Right atrium auricular region (tissue), 2 donors: ENCODE measurements at regions not wholly inside any gene's neighbourhood (a gene's known extent, or its start where the extent isn't known, plus 50 kb on each side); places are given as distances from the start of the nearest gene placed in this dataset.
"Not testable (repeated sequence)": the region's sequence is repeated elsewhere in the genome, so short reads cannot be mapped to it uniquely, and the experiment has no call there.

ENCODE experiments used
- DNase-seq: peaks from one replicate; pipeline ENCODE4 v3.0.0-alpha.2; 2019; ENCODE audit warnings: low spot score
- H3K27ac ChIP-seq, 2 donors: fragments of 200-600 bp; sonication (generic); 1 replicate in 1 of 2; 2 replicates in 1 of 2; pipeline ENCODE4 v1.5.1; 2016 to 2019
- H3K27me3 ChIP-seq, 2 donors: fragments of 200-600 bp; sonication (generic); one replicate each; pipeline versions ENCODE4 v1.5.1 to v1.6.0; 2017 to 2019
- H3K36me3 ChIP-seq: fragments of 200-600 bp; sonication (generic); one replicate; pipeline ENCODE4 v1.5.1; 2016
- H3K4me1 ChIP-seq, 2 donors: fragments of 200-600 bp; sonication (generic); one replicate each; pipeline versions ENCODE4 v1.5.1 to v1.6.0; 2017 to 2019
- H3K4me3 ChIP-seq, 2 donors: fragments of 200-600 bp; sonication (generic); 1 replicate in 1 of 2; 2 replicates in 1 of 2; pipeline ENCODE4 v1.5.1; 2017 to 2019; ENCODE audit warnings: mild to moderate bottlenecking in 1 of 2, moderate library complexity in 1 of 2
- H3K9me3 ChIP-seq, 2 donors: fragments of 200-600 bp; sonication (generic); one replicate each; pipeline ENCODE4 v1.5.1; 2019
- TF ChIP-seq, protein P1 (sequence below), 2 donors: fragments of 200-600 bp; sonication (generic); IDR thresholded peaks; one replicate each; pipeline ENCODE4 v1.5.1; 2019; ENCODE audit warnings: antibody characterized with exemption in 2 of 2

DNA sequence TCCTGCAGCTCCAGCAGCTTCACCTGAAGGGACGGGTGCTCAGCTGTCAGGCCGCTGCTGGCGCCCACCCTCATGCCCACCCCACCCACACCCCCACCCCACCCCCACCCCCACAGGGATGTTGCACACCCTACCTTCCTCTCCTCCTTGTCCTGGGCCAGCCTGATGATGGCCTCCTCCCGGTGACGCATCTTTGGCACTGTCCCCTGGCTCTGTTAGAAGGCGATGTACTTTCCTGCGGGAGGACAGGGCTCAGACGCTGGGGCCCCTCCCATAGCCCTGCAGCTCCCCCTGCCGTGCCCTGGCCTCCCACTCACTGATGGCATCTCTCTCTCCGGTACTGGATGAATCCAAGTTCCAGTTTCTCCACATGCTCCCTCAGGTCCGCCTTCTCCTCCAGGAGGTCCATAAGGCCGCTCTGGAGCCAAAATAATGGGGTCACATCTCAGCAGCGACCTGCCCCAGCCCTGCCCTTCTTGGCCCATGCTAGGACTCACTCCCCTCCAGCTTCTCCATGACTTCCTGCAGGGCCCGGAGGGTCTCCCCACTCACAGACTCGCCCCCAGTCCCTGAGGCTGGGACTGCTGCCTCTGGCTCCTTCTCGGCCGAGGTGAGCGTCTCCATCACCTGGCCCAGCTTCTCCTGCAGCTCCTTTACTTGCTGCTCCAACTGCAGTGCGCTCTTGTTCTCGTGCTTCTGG is 55.2 kb downstream of the GOLGA8B start:
- not testable (repeated sequence) for H3K4me1 ChIP-seq

DNA sequence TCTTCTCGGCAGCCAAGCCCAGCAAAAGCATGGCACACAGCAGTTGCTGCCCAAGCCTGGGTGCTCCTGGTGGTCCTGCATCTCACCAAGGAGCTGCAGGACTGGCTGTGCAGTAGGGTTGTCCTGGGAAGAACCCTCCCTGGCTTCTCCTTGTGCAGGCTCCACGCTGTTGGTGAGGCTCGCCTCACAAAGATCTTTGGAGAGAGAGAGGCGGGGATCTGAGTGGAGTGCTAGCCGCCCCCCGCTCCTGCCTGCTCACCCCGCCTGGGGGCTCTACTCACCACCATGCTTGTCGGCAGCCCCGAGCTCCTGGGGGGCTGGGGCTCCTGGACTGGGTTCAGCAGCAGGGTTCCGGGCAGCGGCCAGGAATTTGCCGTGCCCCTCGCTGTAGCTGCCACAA is 55.8 kb downstream of the GOLGA8B start:
- DNase-seq, H3K9me3 ChIP-seq: not testable (repeated sequence)

More for the DNA sequence above, 55.2 kb downstream of the GOLGA8B start:
- not testable (repeated sequence) for H3K4me3 ChIP-seq, H3K27me3 ChIP-seq, H3K9me3 ChIP-seq, H3K36me3 ChIP-seq, H3K27ac ChIP-seq, DNase-seq

DNA sequence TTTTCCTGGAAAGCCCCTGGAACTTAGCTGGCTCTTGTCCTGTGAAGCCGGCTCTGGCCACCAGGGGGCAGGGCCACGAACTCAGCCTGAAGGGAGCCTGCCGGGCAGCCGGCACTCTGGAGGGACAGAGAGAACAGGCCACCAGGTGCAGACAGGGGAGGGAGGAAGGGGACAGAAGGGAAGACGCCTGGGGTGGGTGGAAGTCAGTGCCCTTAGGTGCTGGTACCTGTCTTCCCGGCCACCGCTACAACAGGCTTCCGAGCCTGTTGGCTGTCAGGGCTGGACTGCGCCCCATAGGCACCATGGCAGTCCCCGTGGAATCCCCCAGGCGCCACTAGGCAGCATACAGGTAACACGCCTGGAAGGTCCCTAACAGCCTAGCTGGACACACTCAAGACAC is 59.6 kb downstream of the GOLGA8B start:
- not testable (repeated sequence) for H3K4me3 ChIP-seq, H3K36me3 ChIP-seq, H3K9me3 ChIP-seq, H3K4me1 ChIP-seq, H3K27me3 ChIP-seq, DNase-seq, H3K27ac ChIP-seq
- TF ChIP-seq, protein P1, sequence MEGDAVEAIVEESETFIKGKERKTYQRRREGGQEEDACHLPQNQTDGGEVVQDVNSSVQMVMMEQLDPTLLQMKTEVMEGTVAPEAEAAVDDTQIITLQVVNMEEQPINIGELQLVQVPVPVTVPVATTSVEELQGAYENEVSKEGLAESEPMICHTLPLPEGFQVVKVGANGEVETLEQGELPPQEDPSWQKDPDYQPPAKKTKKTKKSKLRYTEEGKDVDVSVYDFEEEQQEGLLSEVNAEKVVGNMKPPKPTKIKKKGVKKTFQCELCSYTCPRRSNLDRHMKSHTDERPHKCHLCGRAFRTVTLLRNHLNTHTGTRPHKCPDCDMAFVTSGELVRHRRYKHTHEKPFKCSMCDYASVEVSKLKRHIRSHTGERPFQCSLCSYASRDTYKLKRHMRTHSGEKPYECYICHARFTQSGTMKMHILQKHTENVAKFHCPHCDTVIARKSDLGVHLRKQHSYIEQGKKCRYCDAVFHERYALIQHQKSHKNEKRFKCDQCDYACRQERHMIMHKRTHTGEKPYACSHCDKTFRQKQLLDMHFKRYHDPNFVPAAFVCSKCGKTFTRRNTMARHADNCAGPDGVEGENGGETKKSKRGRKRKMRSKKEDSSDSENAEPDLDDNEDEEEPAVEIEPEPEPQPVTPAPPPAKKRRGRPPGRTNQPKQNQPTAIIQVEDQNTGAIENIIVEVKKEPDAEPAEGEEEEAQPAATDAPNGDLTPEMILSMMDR (IDR thresholded peaks at IDR 0.05) = peak in 1 of 2 donors; percentile 35

More for the DNA sequence above, 55.8 kb downstream of the GOLGA8B start:
- H3K4me3 ChIP-seq, H3K4me1 ChIP-seq, H3K27ac ChIP-seq, H3K27me3 ChIP-seq, H3K36me3 ChIP-seq: not testable (repeated sequence)

DNA sequence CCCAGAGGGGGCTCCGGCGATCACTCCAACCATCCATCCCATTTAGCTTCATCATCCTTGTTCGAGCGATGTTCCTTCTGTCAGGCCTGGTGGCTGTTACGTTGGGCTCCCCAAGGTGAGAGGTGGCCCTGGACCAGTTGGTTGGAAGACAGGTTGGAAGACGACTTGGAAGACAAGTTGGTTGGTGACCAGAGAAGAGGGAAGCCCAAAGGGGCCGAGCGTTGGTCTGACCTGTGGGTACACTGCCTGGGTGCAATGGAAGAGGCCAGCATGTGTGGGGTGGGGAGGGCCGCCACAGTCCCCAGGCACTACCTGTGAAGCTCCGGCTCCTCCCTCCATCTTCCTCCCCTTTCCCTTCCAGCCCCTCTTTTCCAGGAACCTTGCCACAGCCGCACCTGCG is 60.9 kb downstream of the GOLGA8B start:
- not testable (repeated sequence) for DNase-seq, H3K4me1 ChIP-seq, H3K36me3 ChIP-seq, H3K27ac ChIP-seq, H3K27me3 ChIP-seq, H3K4me3 ChIP-seq, H3K9me3 ChIP-seq

DNA sequence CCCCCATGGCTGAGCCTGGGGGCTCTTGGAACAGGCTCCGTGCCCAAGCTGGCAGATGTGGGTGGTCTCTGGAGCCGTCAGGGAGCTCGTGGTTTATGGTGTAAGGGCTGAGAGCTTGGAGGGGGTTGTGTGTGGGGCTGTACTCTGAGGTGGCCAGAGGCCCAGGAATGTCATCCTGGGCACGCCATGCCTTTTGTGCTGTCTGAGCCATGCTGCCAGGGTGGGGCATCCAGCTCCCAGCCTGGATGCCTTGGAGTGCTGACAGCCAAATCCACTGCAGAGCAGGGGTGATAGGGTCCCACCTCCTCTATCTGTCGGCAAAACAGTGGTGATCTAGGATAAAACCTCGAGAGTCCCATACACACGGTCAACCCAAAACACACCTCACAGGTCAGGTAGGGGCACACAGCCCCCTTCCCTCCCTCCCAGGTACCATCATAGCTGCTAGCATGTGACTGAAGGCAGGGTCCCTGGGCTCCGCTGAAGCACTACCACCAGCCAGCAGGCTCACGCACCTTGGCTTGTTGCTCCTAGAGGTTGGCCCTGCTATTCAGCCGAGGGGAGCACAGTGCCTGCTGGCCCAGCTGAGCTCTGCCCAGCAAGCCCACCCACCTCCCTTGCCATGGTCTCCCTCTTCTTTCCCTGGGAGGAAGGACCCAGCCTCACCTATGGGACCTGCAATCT is 61.5 kb downstream of the GOLGA8B start:
- H3K27ac ChIP-seq, H3K4me1 ChIP-seq, H3K9me3 ChIP-seq, H3K27me3 ChIP-seq, DNase-seq, H3K36me3 ChIP-seq, H3K4me3 ChIP-seq: not testable (repeated sequence)

DNA sequence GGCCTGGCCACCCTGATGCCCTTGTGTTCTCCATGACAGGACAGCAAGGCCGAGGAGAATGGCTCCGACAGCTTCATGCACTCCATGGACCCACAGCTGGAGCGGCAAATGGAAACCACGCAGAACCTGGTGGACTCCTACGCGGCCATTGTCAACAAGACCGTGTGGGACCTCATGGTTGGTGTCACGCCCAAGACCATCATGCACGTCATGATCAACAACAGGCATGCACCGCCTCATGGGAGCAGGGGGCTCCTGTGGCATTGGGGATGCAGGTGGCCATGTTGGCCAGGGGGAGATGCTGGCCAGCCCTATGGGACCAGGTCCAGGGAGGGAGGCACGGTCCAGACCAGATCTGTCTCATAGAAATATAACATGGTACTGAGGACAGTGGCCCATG is 62.9 kb downstream of the GOLGA8B start:
- Histone ChIP-seq H3K27ac (no peak overlapping the region), H3K9me3 (no peaks in the 10 kb centered on the region), H3K36me3 (no peaks in the 10 kb centered on the region), H3K4me1 (no peaks in the 10 kb centered on the region), H3K4me3 (no peak overlapping the region), H3K27me3 (no peaks in the 10 kb centered on the region)
- no peak for DNase-seq
- TF ChIP-seq, protein P1 (IDR thresholded peaks at IDR 0.05) = no peak

DNA sequence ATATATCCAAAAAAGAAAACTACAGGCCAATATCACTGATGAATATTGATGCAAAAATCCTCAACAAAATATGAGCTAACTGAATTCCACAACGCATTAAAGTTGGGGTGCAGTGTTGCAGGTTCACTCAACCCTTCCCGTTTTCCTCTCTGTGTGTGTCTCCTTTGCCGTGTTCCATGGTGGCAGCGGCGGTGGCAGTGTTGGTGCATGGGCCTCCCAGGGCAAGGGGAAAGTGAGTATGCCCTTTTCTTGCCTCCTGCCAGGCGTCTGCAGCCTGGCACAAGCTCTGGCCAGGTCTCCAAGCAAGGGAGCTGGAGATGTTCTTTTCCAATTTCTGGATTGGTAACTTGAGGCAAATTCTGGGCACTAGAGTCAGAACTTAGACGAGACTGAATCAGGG is 63.4 kb downstream of the GOLGA8B start:
- H3K27me3 ChIP-seq, H3K9me3 ChIP-seq, H3K36me3 ChIP-seq, H3K27ac ChIP-seq, H3K4me1 ChIP-seq, DNase-seq, H3K4me3 ChIP-seq: not testable (repeated sequence)

DNA sequence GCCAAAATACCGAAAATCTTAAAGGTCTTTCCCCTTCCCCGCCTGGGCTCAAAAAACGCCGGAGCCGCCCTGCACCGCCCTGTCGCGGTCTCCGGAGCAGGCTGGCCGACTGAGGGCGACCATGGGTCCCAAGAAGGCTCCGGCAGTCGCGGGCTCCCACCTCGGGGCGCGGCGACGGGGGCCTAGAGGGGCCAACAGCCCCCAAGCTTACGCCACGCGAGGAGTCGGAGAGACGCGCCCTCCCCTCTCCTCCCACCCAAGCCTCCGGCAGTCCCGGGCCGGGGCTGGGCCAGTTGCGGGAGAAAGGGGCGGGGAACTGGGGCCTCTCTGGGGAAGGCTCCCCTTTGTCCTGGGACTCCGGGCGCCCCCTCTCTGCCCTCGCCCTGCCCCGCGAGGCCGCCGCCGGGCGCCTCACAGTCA is 69.2 kb downstream of the GOLGA8B start:
- Histone ChIP-seq H3K9me3 (no peaks in the 10 kb centered on the region), H3K27me3 (no peaks in the 10 kb centered on the region), H3K4me3 (peak overlapping the region; percentile 54 to 74), H3K4me1 (peaks cover 0 to 14% of the 10 kb centered on the region in 2 donors), H3K27ac (peak overlapping the region; percentile 76 to 86), H3K36me3 (no peaks in the 10 kb centered on the region)
- TF ChIP-seq, protein P1 (IDR thresholded peaks at IDR 0.05) = no peak
- no peak for DNase-seq
